ENCODE measurements at regions not wholly inside any gene's neighbourhood (a gene's known extent, or its start where the extent isn't known, plus 50 kb on each side); places are given as distances from the start of the nearest gene placed in this dataset.

GRCh38 chr18:78561757-78562510 is 417.7 kb upstream of the SALL3 start:
- no TSS peak for BruUV-seq (replicated peaks)
- intact Hi-C loops (cut with micrococcal nuclease; ENCODE audit: unreplicated experiment) = no loop called here
- DNase-seq (ENCODE audit: low spot score) = no peak
- H3K79me2 ChIP-seq (ENCODE audit: insufficient read depth, low read depth, low read length) = no peaks in the 10 kb centered on the region
- H4K20me1 ChIP-seq (ENCODE audit: insufficient read depth, low read length) = no peaks in the 10 kb centered on the region
- no peak overlapping the region for H3K4me3 ChIP-seq (ENCODE audit: low read depth, low read length, poor library complexity, severe bottlenecking)
- H2AFZ ChIP-seq (ENCODE audit: low read length) = no peak overlapping the region
- no peaks in the 10 kb centered on the region for H3K36me3 ChIP-seq (ENCODE audit: insufficient read depth, low read length)
- no peak overlapping the region for H3K4me2 ChIP-seq (ENCODE audit: low read length)
- H3K4me1 ChIP-seq (ENCODE audit: insufficient read depth, low read length, poor library complexity, severe bottlenecking) = no peaks in the 10 kb centered on the region
- no peaks in the 10 kb centered on the region for H3K9me2 ChIP-seq (ENCODE audit: insufficient read depth, low read length)
- no peak for TF ChIP-seq EZH2phosphoT487 (IDR thresholded peaks at IDR 0.05; ENCODE audit: borderline replicate concordance, low read depth, low read length)
- TF ChIP-seq, protein P1, sequence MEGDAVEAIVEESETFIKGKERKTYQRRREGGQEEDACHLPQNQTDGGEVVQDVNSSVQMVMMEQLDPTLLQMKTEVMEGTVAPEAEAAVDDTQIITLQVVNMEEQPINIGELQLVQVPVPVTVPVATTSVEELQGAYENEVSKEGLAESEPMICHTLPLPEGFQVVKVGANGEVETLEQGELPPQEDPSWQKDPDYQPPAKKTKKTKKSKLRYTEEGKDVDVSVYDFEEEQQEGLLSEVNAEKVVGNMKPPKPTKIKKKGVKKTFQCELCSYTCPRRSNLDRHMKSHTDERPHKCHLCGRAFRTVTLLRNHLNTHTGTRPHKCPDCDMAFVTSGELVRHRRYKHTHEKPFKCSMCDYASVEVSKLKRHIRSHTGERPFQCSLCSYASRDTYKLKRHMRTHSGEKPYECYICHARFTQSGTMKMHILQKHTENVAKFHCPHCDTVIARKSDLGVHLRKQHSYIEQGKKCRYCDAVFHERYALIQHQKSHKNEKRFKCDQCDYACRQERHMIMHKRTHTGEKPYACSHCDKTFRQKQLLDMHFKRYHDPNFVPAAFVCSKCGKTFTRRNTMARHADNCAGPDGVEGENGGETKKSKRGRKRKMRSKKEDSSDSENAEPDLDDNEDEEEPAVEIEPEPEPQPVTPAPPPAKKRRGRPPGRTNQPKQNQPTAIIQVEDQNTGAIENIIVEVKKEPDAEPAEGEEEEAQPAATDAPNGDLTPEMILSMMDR (conservative IDR thresholded peaks at IDR 0.05; ENCODE audit: low read length) = no peak
- H3K27ac ChIP-seq (ENCODE audit: low read depth, low read length, poor library complexity, severe bottlenecking) = no peak overlapping the region
- ChIA-PET CTCF (ENCODE audit: unreplicated experiment) (interaction anchor here (0.6 kb wide), 1 partner anchor 1821 kb away, joined by 4 read pairs; no protein-coding TSS in a partner anchor), POLR2A (no interaction called here)
- no peaks in the 10 kb centered on the region for H3K9me3 ChIP-seq (ENCODE audit: low read length)

GRCh38 chr18:78562531-78562961 is 417.1 kb upstream of the SALL3 start:
- H3K36me3 ChIP-seq (ENCODE audit: insufficient read depth, low read length) = no peaks in the 10 kb centered on the region
- no peak overlapping the region for H2AFZ ChIP-seq (ENCODE audit: low read length)
- POLR2A ChIA-PET = no interaction called here
- H3K4me1 ChIP-seq (ENCODE audit: insufficient read depth, low read length, poor library complexity, severe bottlenecking) = no peaks in the 10 kb centered on the region
- no peak overlapping the region for H3K4me3 ChIP-seq (ENCODE audit: low read depth, low read length, poor library complexity, severe bottlenecking)
- intact Hi-C loops (cut with micrococcal nuclease; ENCODE audit: unreplicated experiment) = no loop called here
- no TSS peak for BruUV-seq (replicated peaks)
- no peak overlapping the region for H3K4me2 ChIP-seq (ENCODE audit: low read length)
- no peaks in the 10 kb centered on the region for H4K20me1 ChIP-seq (ENCODE audit: insufficient read depth, low read length)
- no peaks in the 10 kb centered on the region for H3K9me2 ChIP-seq (ENCODE audit: insufficient read depth, low read length)
- no peak overlapping the region for H3K27ac ChIP-seq (ENCODE audit: low read depth, low read length, poor library complexity, severe bottlenecking)
- no peak for DNase-seq (ENCODE audit: low spot score)
- TF ChIP-seq, protein P1 (conservative IDR thresholded peaks at IDR 0.05; ENCODE audit: low read length) = no peak
- TF ChIP-seq EZH2phosphoT487 (IDR thresholded peaks at IDR 0.05; ENCODE audit: borderline replicate concordance, low read depth, low read length) = no peak
- CTCF ChIA-PET (ENCODE audit: unreplicated experiment) = no interaction called here
- H3K79me2 ChIP-seq (ENCODE audit: insufficient read depth, low read depth, low read length) = no peaks in the 10 kb centered on the region
- H3K9me3 ChIP-seq (ENCODE audit: low read length) = no peaks in the 10 kb centered on the region

- ChIA-PET POLR2A (no interaction called here), CTCF (ENCODE audit: unreplicated experiment) (no interaction called here)
- no peaks in the 10 kb centered on the region for H3K79me2 ChIP-seq (ENCODE audit: insufficient read depth, low read depth, low read length)
- intact Hi-C loops (cut with micrococcal nuclease; ENCODE audit: unreplicated experiment) = no loop called here
- no TSS peak for BruUV-seq (replicated peaks)
- no peaks in the 10 kb centered on the region for H3K9me2 ChIP-seq (ENCODE audit: insufficient read depth, low read length)
- no peak overlapping the region for H2AFZ ChIP-seq (ENCODE audit: low read length)
- no peak overlapping the region for H3K4me2 ChIP-seq (ENCODE audit: low read length)
- H4K20me1 ChIP-seq (ENCODE audit: insufficient read depth, low read length) = no peaks in the 10 kb centered on the region
- no peak overlapping the region for H3K4me3 ChIP-seq (ENCODE audit: low read depth, low read length, poor library complexity, severe bottlenecking)
- no peaks in the 10 kb centered on the region for H3K36me3 ChIP-seq (ENCODE audit: insufficient read depth, low read length)
- H3K9me3 ChIP-seq (ENCODE audit: low read length) = no peaks in the 10 kb centered on the region
- no peak for DNase-seq (ENCODE audit: low spot score)
- H3K4me1 ChIP-seq (ENCODE audit: insufficient read depth, low read length, poor library complexity, severe bottlenecking) = no peaks in the 10 kb centered on the region
- H3K27ac ChIP-seq (ENCODE audit: low read depth, low read length, poor library complexity, severe bottlenecking) = no peak overlapping the region
- TF ChIP-seq, protein P1 (conservative IDR thresholded peaks at IDR 0.05; ENCODE audit: low read length) = no peak
- no peak for TF ChIP-seq EZH2phosphoT487 (IDR thresholded peaks at IDR 0.05; ENCODE audit: borderline replicate concordance, low read depth, low read length)
Observed at GRCh38 chr18:78563110-78563509, 416.5 kb upstream of the SALL3 start.
